ENCODE measurements at regions not wholly inside any gene's neighbourhood (a gene's known extent, or its start where the extent isn't known, plus 50 kb on each side); places are given as distances from the start of the nearest gene placed in this dataset.

GRCh38 chr21:22046576-22046975, 1048.4 kb downstream of the NCAM2 start:
- TF ChIP-seq, protein P1, sequence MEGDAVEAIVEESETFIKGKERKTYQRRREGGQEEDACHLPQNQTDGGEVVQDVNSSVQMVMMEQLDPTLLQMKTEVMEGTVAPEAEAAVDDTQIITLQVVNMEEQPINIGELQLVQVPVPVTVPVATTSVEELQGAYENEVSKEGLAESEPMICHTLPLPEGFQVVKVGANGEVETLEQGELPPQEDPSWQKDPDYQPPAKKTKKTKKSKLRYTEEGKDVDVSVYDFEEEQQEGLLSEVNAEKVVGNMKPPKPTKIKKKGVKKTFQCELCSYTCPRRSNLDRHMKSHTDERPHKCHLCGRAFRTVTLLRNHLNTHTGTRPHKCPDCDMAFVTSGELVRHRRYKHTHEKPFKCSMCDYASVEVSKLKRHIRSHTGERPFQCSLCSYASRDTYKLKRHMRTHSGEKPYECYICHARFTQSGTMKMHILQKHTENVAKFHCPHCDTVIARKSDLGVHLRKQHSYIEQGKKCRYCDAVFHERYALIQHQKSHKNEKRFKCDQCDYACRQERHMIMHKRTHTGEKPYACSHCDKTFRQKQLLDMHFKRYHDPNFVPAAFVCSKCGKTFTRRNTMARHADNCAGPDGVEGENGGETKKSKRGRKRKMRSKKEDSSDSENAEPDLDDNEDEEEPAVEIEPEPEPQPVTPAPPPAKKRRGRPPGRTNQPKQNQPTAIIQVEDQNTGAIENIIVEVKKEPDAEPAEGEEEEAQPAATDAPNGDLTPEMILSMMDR (IDR thresholded peaks at IDR 0.05) = no peak
- TF ChIP-seq POLR2A (IDR thresholded peaks at IDR 0.05) = no peak

Measured in suprapubic skin (tissue), 3 donors.